ENCODE measurements at regions not wholly inside any gene's neighbourhood (a gene's known extent, or its start where the extent isn't known, plus 50 kb on each side); places are given as distances from the start of the nearest gene placed in this dataset.

- TF ChIP-seq MGA (IDR thresholded peaks at IDR 0.05) (no peak), GMEB1 (CRISPR knock-in tag; IDR thresholded peaks at IDR 0.05) (no peak)
Measured at GRCh38 chr17:15124264-15124595, 140.9 kb downstream of the PMP22 start (continued).
